Tibial nerve (tissue), 4 donors: ENCODE measurements at regions not wholly inside any gene's neighbourhood (a gene's known extent, or its start where the extent isn't known, plus 50 kb on each side); places are given as distances from the start of the nearest gene placed in this dataset.

Experiments used
- DNase-seq, 2 donors: peaks; one replicate each; pipeline ENCODE4 v3.0.0-alpha.2; 2019; ENCODE audit warnings: low spot score in 2 of 2
- H3K27ac ChIP-seq, 4 donors: fragments of 200-600 bp; sonication (generic) in 3 of 4; one replicate each; pipeline ENCODE4 v1.5.1; 2017 to 2019; ENCODE audit warnings: mild to moderate bottlenecking in 1 of 4
- H3K27me3 ChIP-seq, 2 donors: fragments of 200-600 bp; sonication (generic) in 1 of 2; one replicate each; pipeline versions ENCODE4 v1.5.1 to v1.6.0; 2017 to 2019
- H3K36me3 ChIP-seq, 3 donors: fragments of 200-600 bp; sonication (generic); one replicate each; pipeline ENCODE4 v1.5.1; 2018 to 2019
- H3K4me1 ChIP-seq, 4 donors: fragments of 200-600 bp; sonication (generic) in 3 of 4; one replicate each; pipeline ENCODE4 v1.5.1; 2017 to 2019
- H3K4me3 ChIP-seq, 4 donors: fragments of 200-600 bp; sonication (generic) in 3 of 4; one replicate each; pipeline ENCODE4 v1.5.1; 2017 to 2019; ENCODE audit warnings: mild to moderate bottlenecking in 1 of 4, moderate library complexity in 1 of 4
- H3K9me3 ChIP-seq, 4 donors: fragments of 200-600 bp; sonication (generic) in 3 of 4; one replicate each; pipeline ENCODE4 v1.5.1; 2017 to 2019
- CTCF ChIP-seq, 5 experiments: fragments of 200-600 bp in 3 of 5; fragments of 450-650 bp in 2 of 5; sonication (generic) in 3 of 5; IDR thresholded peaks; one replicate each; pipeline ENCODE4 v1.5.1; 2016 to 2019; ENCODE audit warnings: antibody characterized with exemption in 5 of 5, mild to moderate bottlenecking in 3 of 5, moderate library complexity in 2 of 5
- EP300 ChIP-seq, 2 donors: sonication (generic); formaldehyde crosslinking; IDR thresholded peaks; one replicate each; pipeline ENCODE4 v1.6.1; 2017; ENCODE audit warnings: antibody characterized with exemption in 2 of 2, mild to moderate bottlenecking in 1 of 2
- POLR2A ChIP-seq, 2 donors: fragments of 450-650 bp; IDR thresholded peaks; one replicate each; pipeline ENCODE4 v1.6.1; 2017; ENCODE audit warnings: antibody characterized with exemption in 2 of 2, mild to moderate bottlenecking in 2 of 2, moderate library complexity in 2 of 2
- WGBS, 2 donors: methylation state at CpG; one replicate each; pipeline ENCODE4 v1.1.5; 2018; 5-methylcytosine and 5-hydroxymethylcytosine counted together

- H3K9me3 ChIP-seq: peaks cover 0 to 5% (median 0%) of the 10 kb centered on the region in 4 donors
- H3K4me3 ChIP-seq: no peak overlapping the region
- no peak overlapping the region for H3K27ac ChIP-seq
- no peak for DNase-seq
- no peaks in the 10 kb centered on the region for H3K4me1 ChIP-seq
- H3K27me3 ChIP-seq: no peaks in the 10 kb centered on the region
- no peak for TF ChIP-seq EP300 (IDR thresholded peaks at IDR 0.05)
- TF ChIP-seq POLR2A (IDR thresholded peaks at IDR 0.05): no peak
- TF ChIP-seq CTCF (IDR thresholded peaks at IDR 0.05): no peak
- 96% methylated on average over 5 of the region's 5 CpGs for WGBS, 2 donors
- no peaks in the 10 kb centered on the region for H3K36me3 ChIP-seq
Measured at GRCh38 chr1:79322511-79323027, 316.0 kb upstream of the ADGRL4 start.

GRCh38 chr1:79312438-79312837, 305.9 kb upstream of the ADGRL4 start:
- Histone ChIP-seq H3K27me3 (no peaks in the 10 kb centered on the region), H3K9me3 (no peaks in the 10 kb centered on the region), H3K4me3 (no peak overlapping the region), H3K36me3 (no peaks in the 10 kb centered on the region), H3K27ac (no peak overlapping the region), H3K4me1 (no peaks in the 10 kb centered on the region)
- DNase-seq: no peak
- no peak for TF ChIP-seq CTCF (IDR thresholded peaks at IDR 0.05)
- TF ChIP-seq EP300 (IDR thresholded peaks at IDR 0.05): no peak
- TF ChIP-seq POLR2A (IDR thresholded peaks at IDR 0.05): no peak

- H3K4me3 ChIP-seq: no peak overlapping the region
- 48 to 62% methylated on average over 3 of the region's 3 CpGs for WGBS, 2 donors
- no peaks in the 10 kb centered on the region for H3K36me3 ChIP-seq
- no peak for TF ChIP-seq POLR2A (IDR thresholded peaks at IDR 0.05)
- no peak for TF ChIP-seq CTCF (IDR thresholded peaks at IDR 0.05)
- TF ChIP-seq EP300 (IDR thresholded peaks at IDR 0.05): no peak
- no peak overlapping the region for H3K27ac ChIP-seq
- no peaks in the 10 kb centered on the region for H3K4me1 ChIP-seq
- no peaks in the 10 kb centered on the region for H3K27me3 ChIP-seq
- no peak for DNase-seq
- no peaks in the 10 kb centered on the region for H3K9me3 ChIP-seq
Measured at GRCh38 chr1:79310609-79311008, 304.1 kb upstream of the ADGRL4 start.

- H3K27me3 ChIP-seq: no peaks in the 10 kb centered on the region
- no peak overlapping the region for H3K27ac ChIP-seq
- H3K4me1 ChIP-seq: no peaks in the 10 kb centered on the region
- TF ChIP-seq EP300 (IDR thresholded peaks at IDR 0.05) (no peak), CTCF (IDR thresholded peaks at IDR 0.05) (no peak), POLR2A (IDR thresholded peaks at IDR 0.05) (no peak)
- 46 to 47% methylated on average over 3 of the region's 3 CpGs for WGBS, 2 donors
- H3K36me3 ChIP-seq: no peaks in the 10 kb centered on the region
- DNase-seq: no peak
- H3K9me3 ChIP-seq: no peaks in the 10 kb centered on the region
- no peak overlapping the region for H3K4me3 ChIP-seq
Measured at GRCh38 chr1:79304131-79304530, 297.6 kb upstream of the ADGRL4 start.

GRCh38 chr1:79303040-79303439, 296.5 kb upstream of the ADGRL4 start:
- Histone ChIP-seq H3K27me3 (no peaks in the 10 kb centered on the region), H3K4me3 (no peak overlapping the region), H3K4me1 (no peaks in the 10 kb centered on the region), H3K9me3 (no peaks in the 10 kb centered on the region), H3K27ac (no peak overlapping the region), H3K36me3 (no peaks in the 10 kb centered on the region)
- 94 to 96% methylated on average over 2 of the region's 2 CpGs for WGBS, 2 donors
- no peak for DNase-seq
- TF ChIP-seq CTCF (IDR thresholded peaks at IDR 0.05) (no peak), EP300 (IDR thresholded peaks at IDR 0.05) (no peak)
